D721Med (cell line): ENCODE measurements at regions not wholly inside any gene's neighbourhood (a gene's known extent, or its start where the extent isn't known, plus 50 kb on each side); places are given as distances from the start of the nearest gene placed in this dataset.

ENCODE experiments used
- DNase-seq: peaks from one replicate; pipeline ENCODE4 v3.0.0; 2011; ENCODE audit warnings: low spot score; ENCODE audit not compliant: insufficient read length
- FAIRE-seq: peaks from 2 replicates; lab custom pipeline; 2011; peaks lifted over from hg19 to GRCh38; lab: Jason Lieb, UNC
- TF ChIP-seq, protein P1 (sequence below): IDR thresholded peaks from 2 replicates; pipeline ENCODE4 v1.5.1; 2012; ENCODE audit warnings: mild to moderate bottlenecking, control low read depth; ENCODE audit not compliant: insufficient read depth; ENCODE audit errors: missing control alignments

DNA sequence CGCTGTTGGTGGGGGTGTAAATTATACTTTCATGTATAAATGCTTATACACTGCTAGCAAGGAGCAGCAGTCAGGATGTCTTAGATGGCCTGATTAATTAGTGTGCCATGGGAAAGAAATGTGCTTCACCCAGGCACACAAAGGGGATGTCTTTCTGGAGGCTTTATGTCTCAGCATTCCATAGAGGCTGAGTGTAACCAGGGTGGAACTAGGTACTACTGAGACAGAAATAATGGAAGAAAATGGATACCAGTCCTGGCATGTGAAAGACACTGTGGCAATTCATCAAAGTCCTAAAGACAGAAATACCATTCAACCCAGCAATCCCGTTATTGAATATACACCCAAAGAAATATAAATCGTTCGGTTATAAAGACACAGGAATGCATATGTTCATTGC, 52.5 kb downstream of the PF4 start:
- DNase-seq (no peak), FAIRE-seq (peak; percentile 6)
- TF ChIP-seq, protein P1, sequence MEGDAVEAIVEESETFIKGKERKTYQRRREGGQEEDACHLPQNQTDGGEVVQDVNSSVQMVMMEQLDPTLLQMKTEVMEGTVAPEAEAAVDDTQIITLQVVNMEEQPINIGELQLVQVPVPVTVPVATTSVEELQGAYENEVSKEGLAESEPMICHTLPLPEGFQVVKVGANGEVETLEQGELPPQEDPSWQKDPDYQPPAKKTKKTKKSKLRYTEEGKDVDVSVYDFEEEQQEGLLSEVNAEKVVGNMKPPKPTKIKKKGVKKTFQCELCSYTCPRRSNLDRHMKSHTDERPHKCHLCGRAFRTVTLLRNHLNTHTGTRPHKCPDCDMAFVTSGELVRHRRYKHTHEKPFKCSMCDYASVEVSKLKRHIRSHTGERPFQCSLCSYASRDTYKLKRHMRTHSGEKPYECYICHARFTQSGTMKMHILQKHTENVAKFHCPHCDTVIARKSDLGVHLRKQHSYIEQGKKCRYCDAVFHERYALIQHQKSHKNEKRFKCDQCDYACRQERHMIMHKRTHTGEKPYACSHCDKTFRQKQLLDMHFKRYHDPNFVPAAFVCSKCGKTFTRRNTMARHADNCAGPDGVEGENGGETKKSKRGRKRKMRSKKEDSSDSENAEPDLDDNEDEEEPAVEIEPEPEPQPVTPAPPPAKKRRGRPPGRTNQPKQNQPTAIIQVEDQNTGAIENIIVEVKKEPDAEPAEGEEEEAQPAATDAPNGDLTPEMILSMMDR: no peak

DNA sequence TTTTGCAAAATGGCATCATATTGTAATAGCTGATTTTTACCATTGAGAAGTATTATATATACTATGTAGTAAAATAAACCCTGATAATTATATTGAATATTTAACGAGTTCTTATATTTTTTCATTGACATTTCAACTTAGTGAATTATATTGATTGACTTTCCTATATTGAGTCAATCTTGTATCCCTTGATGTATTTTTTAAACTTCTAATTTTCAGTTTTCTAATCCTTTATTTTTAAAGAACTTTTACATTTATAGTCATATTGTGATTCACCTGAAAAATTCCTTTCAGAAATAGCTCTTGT, 54.4 kb downstream of the CXCL1 start:
- DNase-seq (no peak), FAIRE-seq (no peak)
- TF ChIP-seq, protein P1: no peak

DNA sequence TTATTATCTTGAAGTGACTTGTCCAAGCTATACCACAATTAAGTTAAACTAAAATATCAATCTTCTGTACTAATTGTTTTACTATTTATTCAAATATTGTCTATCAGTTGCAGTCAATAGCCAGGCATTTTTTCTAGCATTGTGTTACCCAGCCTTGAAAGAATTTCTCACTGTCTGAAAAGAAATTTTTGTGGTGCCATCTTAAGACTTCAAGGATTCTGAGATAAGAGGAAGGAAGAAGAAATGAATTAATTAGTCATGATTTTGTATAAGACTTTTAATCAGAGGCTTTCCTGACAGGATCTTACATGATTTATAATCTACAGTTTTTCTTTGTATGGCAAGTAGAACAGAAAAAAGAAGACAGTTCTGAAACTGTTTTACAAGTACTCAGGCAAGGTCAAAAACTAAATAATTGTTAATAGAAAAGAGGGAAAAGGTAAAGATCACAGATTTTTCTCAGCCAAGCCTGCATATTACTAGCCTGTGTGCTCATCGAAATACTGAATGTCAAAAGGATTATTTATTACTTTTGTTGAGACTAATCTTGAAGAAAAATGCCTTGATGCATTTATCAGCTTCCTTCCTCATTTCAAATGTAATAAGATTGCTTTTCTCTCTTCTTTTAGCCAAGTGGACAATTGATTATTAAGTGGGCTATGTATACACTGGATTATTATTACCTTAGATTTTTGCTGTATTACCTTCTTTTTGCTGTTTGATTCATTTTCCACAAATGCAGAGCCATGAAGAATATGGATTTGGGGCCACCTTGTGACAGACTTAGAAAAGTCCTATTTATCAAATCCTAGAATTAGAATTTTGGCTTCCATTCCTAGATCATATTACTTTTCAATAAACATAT, 53.8 kb downstream of the CXCL1 start:
- DNase-seq (no peak), FAIRE-seq (no peak)
- TF ChIP-seq, protein P1: peak; percentile 43

DNA sequence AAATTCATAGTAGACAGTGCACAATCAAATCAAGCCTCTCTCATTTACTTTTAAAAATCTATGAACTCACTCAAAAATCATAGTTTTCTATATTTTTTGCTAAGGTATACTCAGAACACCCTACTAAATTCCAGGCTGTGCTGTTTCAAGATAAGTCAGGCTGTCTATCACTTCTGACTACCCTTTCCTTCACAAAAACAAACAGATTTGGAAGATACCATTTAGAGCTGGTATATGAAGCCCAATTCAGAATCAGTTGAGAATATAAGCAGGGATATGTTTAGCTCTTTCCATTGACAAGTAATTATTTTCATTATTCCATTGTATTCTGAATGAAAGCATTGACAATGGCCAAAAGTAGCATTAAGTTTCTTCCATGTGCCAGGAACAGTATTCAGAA, 53.1 kb downstream of the CXCL1 start:
- TF ChIP-seq, protein P1: no peak
- FAIRE-seq (no peak), DNase-seq (no peak)
